NCI-H1417 treated with DMSO at 0.1 percent for 48 hours (cell line): ENCODE measurements at regions not wholly inside any gene's neighbourhood (a gene's known extent, or its start where the extent isn't known, plus 50 kb on each side); places are given as distances from the start of the nearest gene placed in this dataset.
A peak's percentile ranks its signal among the peaks of the same experiment; 100 is the strongest.
"Not testable (repeated sequence)": the region's sequence is repeated elsewhere in the genome, so short reads cannot be mapped to it uniquely, and the experiment has no call there.

Source experiments
- DNase-seq: peaks from one replicate; lab custom pipeline; 2025; lab: John Stamatoyannopoulos, UW

GRCh38 chrX:13518126-13518525 is 51.3 kb upstream of the EGFL6 start:
- no peak for DNase-seq

- DNase-seq: no peak
Observed at GRCh38 chrX:13515211-13515930, 54.0 kb upstream of the EGFL6 start.

GRCh38 chrX:13511944-13512330 is 57.5 kb upstream of the EGFL6 start:
- DNase-seq: no peak

- DNase-seq: no peak
Observed at GRCh38 chrX:13511241-13511943, 58.0 kb upstream of the EGFL6 start.

GRCh38 chrX:13507893-13508292 is 61.5 kb upstream of the EGFL6 start:
- DNase-seq: no peak

GRCh38 chrX:13506574-13506973 is 62.8 kb upstream of the EGFL6 start:
- peak; percentile 28 for DNase-seq

- DNase-seq: no peak
Observed at GRCh38 chrX:13502590-13502989, 66.8 kb upstream of the EGFL6 start.

GRCh38 chrX:13499736-13500135 is 69.7 kb upstream of the EGFL6 start:
- DNase-seq: no peak

- no peak for DNase-seq
Observed at GRCh38 chrX:13498238-13498637, 71.2 kb upstream of the EGFL6 start.

GRCh38 chrX:13495232-13495631 is 74.2 kb upstream of the EGFL6 start:
- no peak for DNase-seq

GRCh38 chrX:13494562-13494961 is 74.8 kb upstream of the EGFL6 start:
- no peak for DNase-seq

- no peak for DNase-seq
Observed at GRCh38 chrX:13493659-13494058, 75.7 kb upstream of the EGFL6 start.

- no peak for DNase-seq
Observed at GRCh38 chrX:13492286-13492685, 77.1 kb upstream of the EGFL6 start.

- no peak for DNase-seq
Observed at GRCh38 chrX:13491061-13491460, 78.3 kb upstream of the EGFL6 start.

GRCh38 chrX:13489454-13489853 is 79.9 kb upstream of the EGFL6 start:
- no peak for DNase-seq

- peak; percentile 69 for DNase-seq
Observed at GRCh38 chrX:13487731-13488505, 81.5 kb upstream of the EGFL6 start.

- DNase-seq: no peak
Observed at GRCh38 chrX:13485167-13485566, 84.2 kb upstream of the EGFL6 start.

- DNase-seq: no peak
Observed at GRCh38 chrX:13483773-13484172, 85.6 kb upstream of the EGFL6 start.

- no peak for DNase-seq
Observed at GRCh38 chrX:13482746-13483541, 86.5 kb upstream of the EGFL6 start.

- not testable (repeated sequence) for DNase-seq
Observed at GRCh38 chrX:13480780-13481179, 88.6 kb upstream of the EGFL6 start.

- no peak for DNase-seq
Observed at GRCh38 chrX:13479452-13479813, 90.0 kb upstream of the EGFL6 start.

- no peak for DNase-seq
Observed at GRCh38 chrX:13478740-13479451, 90.5 kb upstream of the EGFL6 start.
